ENCODE measurements at regions not wholly inside any gene's neighbourhood (a gene's known extent, or its start where the extent isn't known, plus 50 kb on each side); places are given as distances from the start of the nearest gene placed in this dataset.

DNA sequence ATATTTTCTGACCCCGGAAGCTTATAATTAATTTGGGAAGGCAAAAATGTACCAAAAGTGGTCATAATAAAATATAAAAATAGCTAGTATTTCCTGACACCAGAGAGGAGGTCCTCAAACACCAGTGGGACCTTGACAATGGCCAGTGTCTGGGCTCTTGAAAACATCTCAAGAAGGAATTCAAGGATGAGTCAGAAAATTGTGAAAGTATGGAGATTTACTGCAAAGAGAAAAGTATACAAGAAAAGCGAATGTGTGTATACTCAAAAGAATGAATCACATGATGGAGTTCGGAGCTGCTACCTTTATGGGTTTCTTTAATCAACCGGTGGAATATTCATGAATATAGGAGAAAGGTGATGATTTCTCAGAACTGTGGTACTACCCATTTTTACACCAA is 1709.0 kb upstream of the WWC1 start:
- DNase-seq (no peak), ATAC-seq (no peak)
- WGBS, 2 donors, result 89 to 90% methylated on average over 4 of the region's 4 CpGs
- no peak overlapping the region for H3K4me3 ChIP-seq
- H3K36me3 ChIP-seq (replicated peaks in 1 of 2; ENCODE audit: insufficient read depth in 1 of 2, low read depth in 2 of 2), result no peaks in the 10 kb centered on the region
- H3K27me3 ChIP-seq, result no peaks in the 10 kb centered on the region
- H3K9me3 ChIP-seq, result no peaks in the 10 kb centered on the region
- no peaks in the 10 kb centered on the region for H3K4me1 ChIP-seq
- no peak overlapping the region for H3K27ac ChIP-seq
- TF ChIP-seq, protein P1, sequence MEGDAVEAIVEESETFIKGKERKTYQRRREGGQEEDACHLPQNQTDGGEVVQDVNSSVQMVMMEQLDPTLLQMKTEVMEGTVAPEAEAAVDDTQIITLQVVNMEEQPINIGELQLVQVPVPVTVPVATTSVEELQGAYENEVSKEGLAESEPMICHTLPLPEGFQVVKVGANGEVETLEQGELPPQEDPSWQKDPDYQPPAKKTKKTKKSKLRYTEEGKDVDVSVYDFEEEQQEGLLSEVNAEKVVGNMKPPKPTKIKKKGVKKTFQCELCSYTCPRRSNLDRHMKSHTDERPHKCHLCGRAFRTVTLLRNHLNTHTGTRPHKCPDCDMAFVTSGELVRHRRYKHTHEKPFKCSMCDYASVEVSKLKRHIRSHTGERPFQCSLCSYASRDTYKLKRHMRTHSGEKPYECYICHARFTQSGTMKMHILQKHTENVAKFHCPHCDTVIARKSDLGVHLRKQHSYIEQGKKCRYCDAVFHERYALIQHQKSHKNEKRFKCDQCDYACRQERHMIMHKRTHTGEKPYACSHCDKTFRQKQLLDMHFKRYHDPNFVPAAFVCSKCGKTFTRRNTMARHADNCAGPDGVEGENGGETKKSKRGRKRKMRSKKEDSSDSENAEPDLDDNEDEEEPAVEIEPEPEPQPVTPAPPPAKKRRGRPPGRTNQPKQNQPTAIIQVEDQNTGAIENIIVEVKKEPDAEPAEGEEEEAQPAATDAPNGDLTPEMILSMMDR (IDR thresholded peaks at IDR 0.05), result no peak
- no peak for TF ChIP-seq POLR2A (IDR thresholded peaks at IDR 0.05)
- intact Hi-C loops (cut with DNase I), result no loop called here

DNA sequence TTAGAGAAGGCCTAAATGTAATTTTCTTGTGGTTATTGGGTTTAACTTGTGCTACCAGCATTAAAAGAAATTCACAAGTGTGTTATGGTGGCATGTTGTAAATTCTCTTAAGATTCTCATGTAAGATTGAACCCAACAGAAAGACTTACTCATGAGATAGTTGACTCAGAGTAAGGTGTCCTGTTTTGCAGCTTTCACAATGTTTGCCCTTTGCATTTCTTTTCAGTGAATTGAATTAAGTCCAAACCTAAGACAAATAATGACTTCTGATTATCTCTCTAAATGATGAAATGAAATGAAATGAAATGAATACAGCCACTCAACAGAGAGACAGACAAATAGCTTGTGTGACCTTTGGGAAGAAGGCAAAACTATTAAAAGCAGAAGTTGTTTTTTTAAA is 1696.9 kb upstream of the WWC1 start:
- Histone ChIP-seq H3K4me1 (no peaks in the 10 kb centered on the region), H3K36me3 (replicated peaks in 1 of 2; ENCODE audit: insufficient read depth in 1 of 2, low read depth in 2 of 2) (no peaks in the 10 kb centered on the region), H3K27ac (no peak overlapping the region), H3K9me3 (no peaks in the 10 kb centered on the region), H3K27me3 (no peaks in the 10 kb centered on the region), H3K4me3 (no peak overlapping the region)
- DNase-seq (no peak), ATAC-seq (no peak)
- intact Hi-C loops (cut with DNase I), result no loop called here
- TF ChIP-seq, protein P1 (IDR thresholded peaks at IDR 0.05), result no peak
- TF ChIP-seq POLR2A (IDR thresholded peaks at IDR 0.05), result no peak

DNA sequence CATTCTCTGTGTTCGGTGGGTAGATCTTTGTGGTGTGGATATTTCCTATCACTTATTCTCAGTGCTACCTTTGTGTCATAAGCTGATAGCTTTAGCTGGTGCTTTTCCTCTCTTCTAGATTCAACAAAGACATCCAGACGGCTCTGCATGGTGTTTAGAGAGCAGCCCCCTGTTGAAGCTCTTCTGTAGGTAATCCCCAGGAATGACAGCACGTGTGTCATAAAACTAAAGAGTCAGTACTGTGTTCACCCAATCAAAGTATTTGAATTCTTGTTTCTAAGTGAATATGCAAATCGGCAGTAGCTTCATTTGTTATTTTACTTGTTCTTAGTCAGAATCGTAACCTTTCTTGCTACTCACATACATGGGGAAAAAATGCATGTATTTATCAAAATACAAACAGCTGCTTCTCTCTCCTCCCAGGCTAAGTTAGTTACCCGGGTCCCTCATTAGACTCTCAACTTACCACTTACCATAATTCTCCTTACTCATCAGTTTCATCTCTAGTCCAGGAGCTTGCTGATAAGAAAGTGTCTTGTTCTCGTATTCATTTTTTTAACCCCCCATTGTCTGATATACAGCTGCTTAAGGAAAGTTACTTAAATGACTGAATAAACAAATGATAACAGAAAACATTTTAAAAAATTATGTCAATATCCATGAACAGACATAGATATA is 1696.0 kb upstream of the WWC1 start:
- Histone ChIP-seq H3K4me3 (no peak overlapping the region), H3K9me3 (no peaks in the 10 kb centered on the region), H3K27me3 (no peaks in the 10 kb centered on the region), H3K27ac (no peak overlapping the region), H3K36me3 (replicated peaks in 1 of 2; ENCODE audit: insufficient read depth in 1 of 2, low read depth in 2 of 2) (no peaks in the 10 kb centered on the region), H3K4me1 (no peaks in the 10 kb centered on the region)
- DNase-seq (no peak), ATAC-seq (no peak)
- WGBS, 2 donors, result 39 to 52% methylated on average over 7 of the region's 7 CpGs
- TF ChIP-seq, protein P1 (IDR thresholded peaks at IDR 0.05), result no peak
- no peak for TF ChIP-seq POLR2A (IDR thresholded peaks at IDR 0.05)
- intact Hi-C loops (cut with DNase I), result no loop called here

DNA sequence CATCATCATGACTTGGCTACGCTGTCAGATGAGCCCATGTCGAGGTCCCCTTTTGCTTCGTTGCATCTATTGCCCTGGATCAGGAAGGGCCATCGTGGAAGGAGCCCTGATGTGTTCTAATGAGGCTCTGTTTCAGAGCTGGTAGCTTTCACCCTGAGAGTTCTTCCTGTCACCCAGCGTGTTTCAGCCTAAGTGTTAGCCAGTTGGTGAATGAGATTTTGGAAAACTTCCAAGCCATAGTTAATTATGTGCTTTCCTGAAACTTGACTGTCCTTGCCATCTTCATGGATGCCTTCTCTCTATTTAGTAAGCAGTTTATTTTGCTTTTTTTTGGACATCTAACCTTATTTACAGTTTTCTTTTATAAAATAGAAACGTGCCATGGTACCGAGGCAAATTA is 1695.4 kb upstream of the WWC1 start:
- Histone ChIP-seq H3K27ac (no peak overlapping the region), H3K4me3 (no peak overlapping the region), H3K9me3 (no peaks in the 10 kb centered on the region), H3K27me3 (no peaks in the 10 kb centered on the region), H3K4me1 (no peaks in the 10 kb centered on the region), H3K36me3 (replicated peaks in 1 of 2; ENCODE audit: insufficient read depth in 1 of 2, low read depth in 2 of 2) (no peaks in the 10 kb centered on the region)
- ATAC-seq (no peak), DNase-seq (no peak)
- TF ChIP-seq POLR2A (IDR thresholded peaks at IDR 0.05), result no peak
- TF ChIP-seq, protein P1 (IDR thresholded peaks at IDR 0.05), result no peak
- intact Hi-C loops (cut with DNase I), result no loop called here
- WGBS, 2 donors, result 81 to 83% methylated on average over 7 of the region's 7 CpGs

DNA sequence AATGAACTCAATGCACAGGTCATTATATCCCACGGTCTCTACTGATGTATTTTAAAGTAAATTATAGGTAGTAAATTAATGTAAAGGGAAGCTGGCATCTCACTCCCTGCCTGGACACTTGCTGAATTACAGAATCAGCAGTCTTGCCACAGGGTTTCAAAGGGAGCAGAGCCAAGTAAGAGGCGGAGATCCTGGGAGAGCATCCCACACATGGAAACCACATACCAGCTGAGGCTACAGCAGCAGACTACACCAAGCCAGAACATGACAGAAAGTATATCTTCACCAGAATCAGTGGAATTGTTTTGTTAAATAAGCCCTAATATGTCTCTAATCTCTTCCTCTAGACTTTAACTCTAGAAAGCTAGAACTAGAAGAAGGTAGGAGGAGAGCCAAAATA is 1689.2 kb upstream of the WWC1 start:
- intact Hi-C loops (cut with DNase I), result no loop called here
- TF ChIP-seq POLR2A (IDR thresholded peaks at IDR 0.05), result no peak
- TF ChIP-seq, protein P1 (IDR thresholded peaks at IDR 0.05), result no peak
- Histone ChIP-seq H3K36me3 (replicated peaks in 1 of 2; ENCODE audit: insufficient read depth in 1 of 2, low read depth in 2 of 2) (no peaks in the 10 kb centered on the region), H3K27ac (no peak overlapping the region), H3K9me3 (no peaks in the 10 kb centered on the region), H3K27me3 (no peaks in the 10 kb centered on the region), H3K4me1 (no peaks in the 10 kb centered on the region), H3K4me3 (no peak overlapping the region)
- DNase-seq, result no peak
- no peak for ATAC-seq
- WGBS, 2 donors, result 67 to 77% methylated on average over 2 of the region's 2 CpGs
